HUES6 (cell line): ENCODE measurements at regions not wholly inside any gene's neighbourhood (a gene's known extent, or its start where the extent isn't known, plus 50 kb on each side); places are given as distances from the start of the nearest gene placed in this dataset.
"Not testable (repeated sequence)": the region's sequence is repeated elsewhere in the genome, so short reads cannot be mapped to it uniquely, and the experiment has no call there.

Source experiments
- H3K27ac ChIP-seq: 2 replicates; pipeline ENCODE4 v1.7.0; 2013; ENCODE audit warnings: low read depth, mild to moderate bottlenecking, low read length, inconsistent platforms
- H3K27me3 ChIP-seq: 2 replicates; pipeline ENCODE4 v1.6.1; 2013; ENCODE audit warnings: low read length; ENCODE audit not compliant: control insufficient read depth, insufficient read depth
- H3K36me3 ChIP-seq: 2 replicates; pipeline ENCODE4 v1.6.1; 2013; ENCODE audit warnings: low read length; ENCODE audit not compliant: control insufficient read depth, insufficient read depth
- H3K4me1 ChIP-seq: 2 replicates; pipeline ENCODE4 v1.6.1; 2013; ENCODE audit warnings: low read length; ENCODE audit not compliant: control insufficient read depth, insufficient read depth
- H3K4me3 ChIP-seq: 2 replicates; pipeline ENCODE4 v1.5.1; 2013; ENCODE audit warnings: low read depth, low read length
- H3K9ac ChIP-seq: one replicate; pipeline ENCODE4 v1.6.1; 2013; ENCODE audit warnings: mild to moderate bottlenecking, low read length
- H3K9me3 ChIP-seq: 2 replicates; pipeline ENCODE4 v1.6.1; 2013; ENCODE audit warnings: low read depth, low read length; ENCODE audit not compliant: control insufficient read depth, insufficient read depth

- Histone ChIP-seq H3K27me3 (no peaks in the 10 kb centered on the region), H3K36me3 (no peaks in the 10 kb centered on the region), H3K9ac (no peak overlapping the region), H3K27ac (no peak overlapping the region), H3K4me1 (no peaks in the 10 kb centered on the region), H3K4me3 (no peak overlapping the region), H3K9me3 (peaks cover 6% of the 10 kb centered on the region)
Observed at GRCh38 chr10:78224602-78225001, 190.9 kb downstream of the RPS24 start.

GRCh38 chr10:78225594-78225993 lies 191.9 kb downstream of the RPS24 start:
- H3K27me3 ChIP-seq = no peaks in the 10 kb centered on the region
- H3K9me3 ChIP-seq = no peaks in the 10 kb centered on the region; the same call in 1 of the 2 replicates
- H3K36me3 ChIP-seq = no peaks in the 10 kb centered on the region
- no peaks in the 10 kb centered on the region for H3K4me1 ChIP-seq
- H3K4me3 ChIP-seq = no peak overlapping the region
- H3K27ac ChIP-seq = no peak overlapping the region
- H3K9ac ChIP-seq = no peak overlapping the region

- H3K27ac ChIP-seq = no peak overlapping the region
- no peaks in the 10 kb centered on the region for H3K27me3 ChIP-seq
- H3K4me3 ChIP-seq = no peak overlapping the region
- H3K9ac ChIP-seq = no peak overlapping the region
- no peaks in the 10 kb centered on the region for H3K9me3 ChIP-seq
- H3K36me3 ChIP-seq = no peaks in the 10 kb centered on the region
- H3K4me1 ChIP-seq = no peaks in the 10 kb centered on the region
Observed at GRCh38 chr10:78229489-78229888, 195.8 kb downstream of the RPS24 start.

- no peak overlapping the region for H3K4me3 ChIP-seq
- H3K27ac ChIP-seq = no peak overlapping the region
- no peaks in the 10 kb centered on the region for H3K9me3 ChIP-seq
- no peaks in the 10 kb centered on the region for H3K4me1 ChIP-seq
- H3K36me3 ChIP-seq = no peaks in the 10 kb centered on the region
- H3K9ac ChIP-seq = no peak overlapping the region
- no peaks in the 10 kb centered on the region for H3K27me3 ChIP-seq
Observed at GRCh38 chr10:78229950-78230675, 196.4 kb downstream of the RPS24 start.

- Histone ChIP-seq H3K27ac (no peak overlapping the region), H3K9me3 (no peaks in the 10 kb centered on the region), H3K27me3 (no peaks in the 10 kb centered on the region), H3K9ac (no peak overlapping the region), H3K36me3 (no peaks in the 10 kb centered on the region), H3K4me1 (no peaks in the 10 kb centered on the region), H3K4me3 (no peak overlapping the region)
Observed at GRCh38 chr10:78231327-78231726, 197.7 kb downstream of the RPS24 start.

- H3K9me3 ChIP-seq = no peaks in the 10 kb centered on the region
- no peaks in the 10 kb centered on the region for H3K4me1 ChIP-seq
- H3K36me3 ChIP-seq = no peaks in the 10 kb centered on the region
- no peak overlapping the region for H3K9ac ChIP-seq
- H3K27me3 ChIP-seq = no peaks in the 10 kb centered on the region
- H3K27ac ChIP-seq = no peak overlapping the region
- no peak overlapping the region for H3K4me3 ChIP-seq
Observed at GRCh38 chr10:78231939-78232338, 198.3 kb downstream of the RPS24 start.

GRCh38 chr10:78236416-78237015 lies 202.9 kb downstream of the RPS24 start:
- Histone ChIP-seq H3K4me3 (no peak overlapping the region), H3K9ac (no peak overlapping the region), H3K27ac (no peak overlapping the region)

GRCh38 chr10:78237951-78238350 lies 204.3 kb downstream of the RPS24 start:
- H3K9me3 ChIP-seq, H3K27me3 ChIP-seq, H3K36me3 ChIP-seq, H3K27ac ChIP-seq, H3K4me1 ChIP-seq, H3K4me3 ChIP-seq, H3K9ac ChIP-seq: not testable (repeated sequence)

More at GRCh38 chr10:78236416-78237015, 202.9 kb downstream of the RPS24 start:
- peaks cover under 1% of the 10 kb centered on the region; the same call in 1 of the 2 replicates for H3K9me3 ChIP-seq
- H3K4me1 ChIP-seq = no peaks in the 10 kb centered on the region
- no peaks in the 10 kb centered on the region for H3K27me3 ChIP-seq
- H3K36me3 ChIP-seq = no peaks in the 10 kb centered on the region

- H3K27ac ChIP-seq = no peak overlapping the region
- H3K36me3 ChIP-seq = no peaks in the 10 kb centered on the region
- no peaks in the 10 kb centered on the region; the same call in 1 of the 2 replicates for H3K4me1 ChIP-seq
- H3K27me3 ChIP-seq = no peaks in the 10 kb centered on the region
- H3K9me3 ChIP-seq = peaks cover 10% of the 10 kb centered on the region
- H3K9ac ChIP-seq = no peak overlapping the region
- H3K4me3 ChIP-seq = no peak overlapping the region
Observed at GRCh38 chr10:78247266-78247665, 213.6 kb downstream of the RPS24 start.

- no peak overlapping the region for H3K4me3 ChIP-seq
- H3K27ac ChIP-seq = no peak overlapping the region
- peaks cover 8% of the 10 kb centered on the region for H3K9me3 ChIP-seq
- no peaks in the 10 kb centered on the region; the same call in 1 of the 2 replicates for H3K4me1 ChIP-seq
- H3K27me3 ChIP-seq = no peaks in the 10 kb centered on the region
- no peaks in the 10 kb centered on the region for H3K36me3 ChIP-seq
- H3K9ac ChIP-seq = no peak overlapping the region
Observed at GRCh38 chr10:78247821-78248220, 214.2 kb downstream of the RPS24 start.

GRCh38 chr10:78248651-78249464 lies 215.2 kb downstream of the RPS24 start:
- H3K9me3 ChIP-seq = no peaks in the 10 kb centered on the region
- H3K4me1 ChIP-seq = no peaks in the 10 kb centered on the region; the same call in 1 of the 2 replicates
- no peak overlapping the region for H3K4me3 ChIP-seq
- no peak overlapping the region for H3K27ac ChIP-seq
- H3K27me3 ChIP-seq = no peaks in the 10 kb centered on the region
- H3K9ac ChIP-seq = no peak overlapping the region
- no peaks in the 10 kb centered on the region for H3K36me3 ChIP-seq
